HG03060 (cell line): ENCODE measurements at regions not wholly inside any gene's neighbourhood (a gene's known extent, or its start where the extent isn't known, plus 50 kb on each side); places are given as distances from the start of the nearest gene placed in this dataset.
"Not testable (repeated sequence)": the region's sequence is repeated elsewhere in the genome, so short reads cannot be mapped to it uniquely, and the experiment has no call there.

ENCODE experiments used
- ATAC-seq: cut with Tn5 transposase; IDR thresholded peaks from one replicate; pipeline ENCODE4 v1.9.1; 2021; ENCODE audit warnings: low read depth, moderate number of reproducible peaks; ENCODE audit not compliant: unreplicated experiment

DNA sequence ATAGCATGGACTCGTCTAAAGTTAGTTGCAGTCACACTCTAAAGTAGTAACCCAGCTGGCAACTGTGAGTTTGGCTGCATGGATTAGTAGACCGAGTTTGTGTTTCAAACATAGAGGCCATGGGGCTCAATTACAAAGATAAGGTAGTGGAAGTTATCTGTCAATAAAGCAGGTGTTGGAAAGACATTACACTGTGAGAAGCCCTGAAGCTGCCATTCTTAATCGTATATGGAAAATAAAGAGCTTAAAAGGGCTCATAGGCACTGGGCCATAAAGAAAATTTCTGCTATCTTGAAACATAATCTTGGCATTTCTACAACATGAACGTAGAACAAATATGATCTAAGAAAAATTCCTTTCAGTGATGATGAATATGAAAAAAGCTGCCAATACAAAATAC lies 837.7 kb downstream of the REEP3 start:
- no peak for ATAC-seq

DNA sequence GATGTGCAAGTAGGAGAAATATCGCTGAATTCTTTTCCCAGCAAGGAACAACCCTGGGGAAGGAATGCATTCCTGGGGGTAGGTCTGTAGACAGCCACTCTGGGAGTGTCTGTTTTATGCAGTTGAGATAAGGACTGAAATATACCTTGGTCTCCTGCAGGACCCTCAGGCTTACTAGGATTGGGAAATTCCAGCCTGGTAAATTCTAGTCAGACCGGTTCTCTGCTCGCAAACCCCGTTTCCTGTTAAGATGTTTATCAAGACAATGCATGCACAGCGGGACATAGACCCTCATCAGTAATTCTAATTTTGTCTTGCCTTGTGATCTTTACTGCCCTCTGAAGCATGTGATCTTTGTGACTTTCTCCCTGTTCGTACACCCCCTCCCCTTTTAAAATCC lies 839.0 kb downstream of the REEP3 start:
- not testable (repeated sequence) for ATAC-seq

DNA sequence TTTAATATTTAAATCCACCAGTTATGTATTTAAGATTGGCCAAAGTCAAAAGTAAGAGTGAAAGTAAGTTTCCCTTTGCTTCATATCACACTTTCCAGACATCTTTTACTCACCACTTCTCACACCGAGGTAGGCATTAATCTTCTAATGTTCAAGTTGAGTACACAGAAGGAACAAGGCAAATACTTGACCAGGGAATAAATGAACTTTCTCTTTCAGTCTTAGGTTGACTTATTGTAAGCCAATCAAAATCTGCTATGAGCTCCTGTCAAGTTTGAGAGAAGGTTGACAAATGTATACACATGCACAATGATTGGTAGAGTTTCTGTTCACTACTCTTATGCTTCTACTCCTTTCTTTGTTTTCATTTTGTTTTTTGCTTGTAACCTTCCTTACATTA lies 842.5 kb downstream of the REEP3 start:
- ATAC-seq = no peak

DNA sequence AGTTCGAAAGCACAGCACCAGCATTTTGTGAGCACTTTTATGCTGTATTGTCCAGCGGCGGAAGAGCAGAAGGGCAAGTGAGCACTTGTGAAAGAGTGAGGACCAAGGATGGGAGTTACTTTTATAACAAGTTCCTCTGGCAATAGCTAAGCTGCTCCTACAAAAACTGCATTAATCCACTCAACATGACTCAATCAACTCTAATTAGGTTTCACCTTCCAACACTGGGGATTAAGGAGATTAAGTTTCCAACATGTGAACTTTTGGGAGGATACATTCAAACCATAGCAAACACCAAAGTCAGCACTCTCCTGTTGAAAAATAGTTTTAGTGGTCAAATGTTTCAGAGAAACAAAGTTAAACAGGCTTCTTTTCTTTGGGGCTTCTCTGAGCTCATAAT lies 844.5 kb downstream of the REEP3 start:
- ATAC-seq = no peak

DNA sequence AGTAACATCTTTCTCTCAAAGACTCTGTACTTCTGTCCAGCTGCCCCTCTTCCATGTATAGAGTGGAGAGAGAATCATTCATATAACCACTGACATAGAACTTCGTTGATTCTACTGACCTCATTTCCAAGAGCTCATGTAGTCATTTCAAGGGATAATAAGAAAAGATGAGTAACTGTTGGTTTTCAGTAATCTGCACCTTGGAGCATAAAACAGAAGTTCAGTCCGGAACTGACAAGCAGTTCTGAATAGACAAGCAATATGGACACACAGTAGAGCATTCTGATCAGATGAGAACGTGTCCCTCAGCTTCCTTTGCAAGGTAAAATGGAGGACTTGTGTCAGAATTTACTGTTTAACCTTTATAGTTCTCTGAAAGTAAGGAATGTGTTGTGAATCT lies 847.1 kb downstream of the REEP3 start:
- no peak for ATAC-seq

DNA sequence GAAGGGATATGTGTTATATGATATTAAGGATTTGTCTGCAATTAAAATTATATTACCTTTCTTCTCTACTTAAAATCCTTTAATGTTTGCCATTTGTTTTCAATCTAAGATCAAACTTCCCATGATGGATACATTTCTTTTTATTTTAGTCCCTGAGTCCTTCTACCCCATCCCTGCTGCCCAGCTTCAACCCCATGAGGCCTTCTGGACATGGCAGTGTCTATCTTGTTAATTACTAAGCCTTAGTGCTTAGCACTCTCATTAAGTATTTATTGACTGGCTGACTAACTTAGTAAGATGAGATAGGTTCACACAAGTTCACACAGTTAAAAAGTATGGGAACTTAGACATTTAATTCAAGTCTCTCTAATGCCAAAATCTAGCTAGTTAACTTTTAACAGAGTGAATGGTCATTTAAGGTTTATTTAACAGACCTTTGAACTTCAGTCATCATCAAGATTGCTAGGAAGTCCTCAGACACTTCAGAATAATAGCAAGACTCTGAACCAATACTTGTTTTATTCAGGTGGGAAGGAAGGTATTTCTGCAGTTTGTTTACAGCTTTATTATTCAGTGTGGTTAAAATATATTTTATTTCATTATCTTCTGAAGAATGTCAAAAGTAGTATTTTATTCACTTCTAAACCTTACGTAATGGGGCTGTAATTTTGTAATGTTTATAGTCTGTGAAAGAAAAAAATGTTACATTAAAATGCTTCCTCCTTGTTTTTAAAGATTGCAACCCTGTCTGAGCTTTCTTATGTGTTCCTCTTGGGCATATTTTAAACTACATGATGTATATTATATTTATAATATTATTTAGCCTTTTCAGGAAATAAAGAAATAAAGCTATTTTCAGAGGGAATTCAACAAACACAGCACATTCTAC lies 848.9 kb downstream of the REEP3 start:
- no peak for ATAC-seq

DNA sequence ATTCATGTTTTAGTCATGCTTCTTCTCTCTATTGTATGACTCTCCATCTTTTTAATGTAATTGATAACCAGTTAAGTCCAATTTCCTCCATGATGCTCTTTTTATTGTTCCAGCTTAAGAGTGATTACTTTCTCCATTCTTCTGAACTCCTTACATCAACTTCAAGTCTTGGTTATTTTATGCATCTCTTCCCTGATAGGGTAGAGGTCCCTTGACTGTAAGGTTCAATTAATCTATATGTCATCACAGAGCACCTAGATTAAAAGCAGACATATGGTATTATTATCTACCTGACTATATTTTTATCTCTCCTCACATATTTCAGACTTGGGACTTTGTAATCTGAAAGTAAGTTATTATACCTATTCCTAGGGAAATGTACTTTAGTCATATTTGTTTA lies 853.1 kb downstream of the REEP3 start:
- no peak for ATAC-seq

DNA sequence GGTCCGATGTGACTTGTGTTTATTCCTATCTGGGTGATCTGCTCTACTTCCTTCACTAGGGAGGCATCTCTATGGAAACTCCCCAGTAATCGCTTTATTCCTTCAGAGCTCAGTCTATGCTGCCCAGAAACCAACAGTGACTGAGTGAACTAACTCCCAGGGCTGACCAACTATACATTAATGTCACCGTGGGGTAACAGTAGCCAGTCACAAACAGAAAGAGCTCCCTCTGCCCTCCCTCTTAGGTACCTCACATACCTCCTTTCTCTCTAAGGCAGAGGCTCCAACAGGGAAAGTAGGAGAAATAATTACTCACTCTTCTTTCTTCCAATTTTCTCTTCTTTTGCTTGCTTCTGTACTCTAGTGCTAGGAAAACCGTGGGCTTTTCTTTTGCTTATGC lies 855.0 kb downstream of the REEP3 start:
- ATAC-seq = no peak

DNA sequence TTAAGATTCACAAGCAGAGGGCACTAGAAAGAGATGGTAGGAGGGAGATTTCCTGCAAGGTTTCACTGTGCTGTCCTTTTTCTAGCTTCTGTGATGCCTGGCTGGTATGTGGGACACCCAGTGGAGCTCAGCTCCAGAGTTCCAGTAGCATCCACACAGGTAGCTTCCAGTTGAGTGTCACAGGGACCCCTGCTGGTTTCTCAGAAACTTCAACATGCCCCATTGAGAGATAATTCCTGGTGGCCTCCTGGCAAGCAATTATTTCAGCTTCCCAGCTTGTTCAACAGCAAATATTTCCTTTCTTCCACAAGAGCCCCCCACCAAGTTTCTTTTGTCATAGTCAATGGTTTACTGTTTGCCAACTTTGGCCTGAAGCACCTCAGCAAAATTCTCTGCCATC lies 858.7 kb downstream of the REEP3 start:
- no peak for ATAC-seq

DNA sequence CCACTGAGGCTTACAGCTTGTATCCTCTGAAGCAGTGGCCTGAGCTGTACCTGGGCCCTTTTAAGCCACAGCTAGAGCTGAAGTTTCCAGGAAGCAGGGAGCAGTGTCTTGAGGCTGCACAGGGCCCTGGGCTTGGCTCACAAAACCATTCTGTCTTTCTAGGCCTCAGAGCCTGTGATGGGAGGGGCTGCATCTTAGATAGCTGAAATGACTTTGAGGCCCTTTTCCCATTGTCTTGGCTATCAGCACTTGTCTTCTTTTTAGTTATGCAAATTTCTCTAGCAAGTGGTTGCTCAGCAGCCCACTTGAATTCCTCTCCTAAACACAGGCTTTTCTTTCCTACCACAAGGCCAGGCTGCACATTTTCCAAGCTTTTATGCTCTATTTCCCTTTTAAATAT lies 864.2 kb downstream of the REEP3 start:
- no peak for ATAC-seq

DNA sequence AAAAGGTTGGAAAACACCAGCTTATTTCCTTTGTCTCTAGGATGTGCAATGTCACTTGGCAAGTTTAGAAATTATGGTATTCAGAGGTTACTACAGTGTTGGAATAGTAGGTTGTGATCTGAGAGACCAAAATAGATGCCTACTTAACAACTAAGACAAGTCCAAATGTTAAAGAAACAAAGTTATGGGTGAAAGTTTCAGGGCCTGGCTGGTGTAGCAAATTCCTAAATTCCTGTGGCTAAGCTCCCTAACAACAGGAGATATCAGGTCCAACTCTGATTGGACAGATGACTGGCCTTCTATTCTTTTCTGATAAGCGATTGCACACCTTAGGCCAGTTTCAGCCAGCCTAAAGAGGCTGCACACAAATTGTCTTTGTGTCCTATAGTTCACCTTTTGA lies 873.5 kb downstream of the REEP3 start:
- no peak for ATAC-seq

DNA sequence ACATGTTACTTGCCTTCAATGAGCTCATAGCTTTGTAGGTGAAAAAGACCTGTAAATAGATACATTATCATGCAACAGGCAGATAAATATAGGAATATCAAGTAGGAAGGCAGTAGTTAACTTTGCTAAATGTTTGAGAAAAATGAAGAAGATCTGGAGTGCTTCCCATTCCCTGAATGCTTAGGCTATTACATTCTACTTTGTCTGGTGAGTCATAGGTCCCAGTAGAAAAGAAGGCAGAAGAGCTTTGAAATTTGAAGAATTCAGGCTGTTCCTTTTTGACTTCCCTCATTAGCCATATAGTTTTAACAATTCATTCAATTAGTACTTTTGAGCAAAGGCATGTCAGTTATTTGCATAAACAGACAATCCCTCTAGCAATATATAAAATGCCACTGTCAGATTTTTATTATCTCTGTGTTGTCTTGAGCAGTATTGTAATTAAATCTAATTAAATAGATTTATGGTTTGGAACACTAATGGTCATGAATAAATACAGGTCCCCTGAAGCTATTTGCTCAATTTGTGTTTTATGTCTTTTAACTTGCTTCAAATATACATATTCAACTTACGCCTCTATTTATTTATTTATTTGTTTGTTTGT lies 875.0 kb downstream of the REEP3 start:
- no peak for ATAC-seq

DNA sequence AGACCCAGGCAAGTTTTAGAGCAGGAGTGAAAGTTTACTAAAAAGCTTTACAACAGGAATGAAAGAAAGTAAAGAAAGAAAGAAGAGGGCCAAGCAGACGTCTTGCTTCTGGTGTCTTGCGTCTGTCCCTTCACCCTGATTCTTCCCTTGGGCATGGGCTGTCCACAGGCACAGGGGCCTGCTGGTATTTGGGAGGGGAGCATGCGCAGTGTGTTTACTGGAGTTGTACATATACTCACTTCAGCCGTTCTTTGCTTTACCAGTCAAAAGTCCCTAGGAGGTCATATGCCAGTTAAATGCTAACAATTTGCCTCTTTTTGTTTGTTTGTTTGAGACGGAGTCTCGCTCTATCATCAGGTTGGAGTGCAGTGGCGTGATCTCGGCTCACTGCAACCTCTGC lies 875.9 kb downstream of the REEP3 start:
- no peak for ATAC-seq

DNA sequence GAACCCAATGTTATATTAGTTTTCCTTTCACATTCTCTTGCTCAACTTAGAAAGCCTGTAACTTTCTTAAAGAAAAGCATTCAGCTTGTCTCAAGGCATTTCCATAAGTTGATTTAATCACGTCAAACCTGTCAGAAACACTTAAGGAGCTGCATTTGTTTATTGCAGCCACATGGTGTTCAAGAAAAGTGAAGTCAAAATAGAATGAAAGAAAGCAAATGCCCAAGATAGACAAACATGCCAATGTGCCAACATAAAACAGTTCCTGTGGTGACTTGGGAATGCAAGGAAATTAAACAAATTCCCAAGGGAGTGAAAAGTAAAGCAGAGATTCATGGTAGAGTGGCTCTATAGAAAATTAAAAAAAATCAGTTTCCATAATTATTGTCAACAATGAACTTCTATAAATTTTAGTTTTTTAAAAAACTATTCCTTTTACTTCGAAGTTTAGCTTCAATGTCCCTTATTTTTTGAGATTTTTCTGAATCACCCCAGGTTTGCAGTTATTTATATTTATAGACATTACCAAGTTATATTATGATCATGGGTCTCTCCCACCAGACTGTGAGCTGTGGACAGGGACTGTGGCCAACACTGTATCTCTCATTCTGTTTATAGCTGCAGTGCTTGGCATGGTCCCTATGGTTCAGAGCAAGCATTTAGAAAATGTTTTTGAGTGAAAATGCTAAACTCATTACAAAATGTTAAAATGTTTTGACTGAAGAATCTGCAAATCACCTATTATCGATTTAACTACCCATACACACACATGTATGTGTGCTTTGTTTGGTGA lies 887.4 kb downstream of the REEP3 start:
- no peak for ATAC-seq

DNA sequence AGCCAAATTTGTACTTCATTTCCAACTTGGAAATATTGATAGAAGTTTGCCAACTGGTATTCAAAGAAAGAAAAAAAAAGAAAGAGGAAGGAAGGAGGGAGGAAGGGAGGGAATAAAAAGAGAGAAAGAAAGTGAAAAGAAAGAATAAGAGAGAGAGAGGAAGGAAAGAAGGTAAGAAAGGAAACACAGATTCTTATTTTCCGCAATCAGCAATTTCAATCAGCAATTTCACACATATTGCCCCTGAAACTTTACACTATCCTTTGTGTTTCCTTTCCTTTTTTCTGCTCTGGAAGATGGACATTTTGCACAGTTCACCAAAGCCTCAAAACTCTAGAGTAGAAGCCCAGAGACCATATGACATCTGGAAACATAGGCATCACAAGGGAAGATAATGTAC lies 888.1 kb downstream of the REEP3 start:
- no peak for ATAC-seq

DNA sequence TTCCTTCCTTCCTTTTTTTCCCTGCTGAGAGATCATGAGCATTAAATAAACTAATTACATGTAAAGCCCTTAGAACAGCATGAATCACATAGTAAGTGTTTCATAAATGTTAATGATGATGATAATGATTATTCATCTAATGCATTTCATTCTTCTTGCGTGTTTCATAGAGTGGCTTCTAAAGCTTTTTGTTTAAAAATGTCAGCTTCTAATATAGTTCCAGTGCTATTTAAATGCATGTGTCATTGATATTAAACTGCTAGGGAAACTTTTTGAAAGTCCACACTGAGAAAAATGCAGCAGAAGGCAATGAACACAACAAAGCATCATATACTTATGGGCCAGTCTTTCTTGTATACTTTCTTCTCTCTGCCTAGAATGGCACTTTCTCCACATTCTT lies 894.8 kb downstream of the REEP3 start:
- ATAC-seq = no peak

DNA sequence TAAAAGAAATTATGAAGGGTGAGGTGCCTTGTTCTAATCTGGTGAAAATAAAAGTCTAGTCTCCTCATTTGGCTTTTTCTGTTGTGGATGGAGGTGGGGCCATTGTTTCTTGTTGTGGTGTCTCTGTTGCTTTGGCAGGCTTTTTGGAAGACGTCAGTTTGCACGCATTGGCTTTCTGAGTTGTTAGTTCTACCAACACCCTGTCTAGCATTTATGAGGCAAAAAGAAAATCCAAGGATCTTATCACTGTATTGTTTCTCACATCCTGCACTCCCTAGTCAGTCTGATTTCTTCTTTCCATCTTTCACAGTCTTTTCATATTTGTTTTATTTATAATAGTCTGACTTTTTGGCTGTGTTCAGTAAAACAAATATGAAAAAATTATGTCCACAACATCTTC lies 898.3 kb downstream of the REEP3 start:
- no peak for ATAC-seq

DNA sequence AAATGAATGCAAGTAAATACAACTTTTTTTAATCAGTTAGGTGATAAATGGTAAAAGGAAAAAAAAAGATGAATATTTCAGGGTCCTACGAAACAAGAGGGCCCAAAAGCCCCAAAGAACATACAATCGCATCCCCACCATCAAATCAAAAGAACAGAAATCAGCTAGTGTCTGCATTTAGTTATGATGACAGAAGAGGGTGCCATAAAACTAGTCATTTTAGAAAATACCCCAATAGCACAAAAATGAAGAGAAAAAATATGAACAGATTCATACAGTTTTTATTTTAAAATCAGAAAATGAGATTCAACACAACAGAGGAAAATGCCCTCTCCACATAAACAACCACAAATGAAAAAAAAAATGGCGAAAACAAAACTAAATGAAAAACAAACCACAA lies 905.5 kb downstream of the REEP3 start:
- no peak for ATAC-seq

DNA sequence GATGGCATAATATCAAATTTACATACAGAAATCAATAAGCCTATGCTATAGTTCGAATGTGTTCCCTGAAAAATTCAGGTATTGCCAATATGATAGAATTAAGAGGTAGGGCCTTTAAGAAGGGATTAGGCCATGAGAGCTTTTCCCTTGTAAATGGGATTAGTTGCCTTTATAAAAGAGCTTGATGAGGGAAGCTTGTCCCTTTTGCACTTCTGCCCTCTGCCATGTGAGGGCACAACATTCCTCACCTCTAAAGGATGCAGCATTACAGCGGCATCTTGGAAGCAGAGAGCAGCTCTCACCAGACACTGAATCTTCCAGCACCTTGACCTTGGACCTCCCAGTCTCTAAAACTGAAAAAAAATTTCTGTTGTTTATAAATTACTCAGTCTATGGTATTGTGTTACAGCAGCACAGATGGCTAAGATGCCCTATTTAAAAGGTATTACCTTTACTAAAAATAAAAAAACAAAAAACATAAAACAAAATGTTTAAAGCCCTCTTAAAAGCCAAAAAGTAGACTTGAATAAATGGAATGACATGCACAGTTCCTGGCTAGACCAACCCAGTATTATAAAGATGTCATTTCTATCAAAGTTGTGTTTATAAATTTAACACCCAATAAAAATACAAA lies 909.6 kb downstream of the REEP3 start:
- ATAC-seq = no peak

DNA sequence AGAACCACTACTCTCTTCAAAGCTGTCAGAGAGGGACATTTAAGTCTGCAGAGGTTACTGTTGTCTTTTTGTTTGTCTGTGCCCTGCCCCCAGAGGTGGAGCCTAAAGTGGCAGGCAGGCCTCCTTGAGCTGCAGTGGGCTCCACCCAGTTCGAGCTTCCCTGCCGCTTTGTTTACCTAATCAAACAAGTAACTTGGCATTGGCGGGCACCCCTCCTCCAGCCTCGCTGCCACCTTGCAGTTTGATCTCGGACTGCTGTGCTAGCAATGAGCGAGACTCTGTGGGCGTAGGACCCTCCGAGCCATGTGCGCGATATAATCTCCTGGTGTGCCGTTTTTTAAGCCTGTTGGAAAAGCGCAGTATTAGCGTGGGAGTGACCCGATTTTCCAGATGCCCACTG lies 920.7 kb downstream of the REEP3 start:
- not testable (repeated sequence) for ATAC-seq

DNA sequence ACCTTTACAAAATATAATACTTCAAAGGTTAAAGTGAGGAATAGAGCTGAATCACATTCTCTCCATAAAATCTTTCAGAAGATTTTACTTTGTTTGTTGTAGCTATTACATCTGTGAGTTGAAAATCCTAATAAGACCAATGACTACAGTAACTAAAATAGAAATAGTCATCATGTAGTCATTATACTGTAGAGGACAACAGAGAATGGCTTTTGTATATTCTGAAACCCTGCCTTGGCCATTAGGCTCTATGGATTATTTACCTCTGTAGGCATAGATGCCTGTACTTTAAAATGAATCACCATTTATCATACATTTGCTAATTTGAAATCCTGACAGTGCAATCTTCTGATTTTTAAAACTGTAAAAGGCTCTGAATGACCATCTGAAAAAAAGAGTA lies 923.0 kb downstream of the REEP3 start:
- ATAC-seq = no peak
